MV-4-11 (cell line): ENCODE measurements at regions not wholly inside any gene's neighbourhood (a gene's known extent, or its start where the extent isn't known, plus 50 kb on each side); places are given as distances from the start of the nearest gene placed in this dataset.
"Not testable (repeated sequence)": the region's sequence is repeated elsewhere in the genome, so short reads cannot be mapped to it uniquely, and the experiment has no call there.

Experiments used
- DNase-seq: peaks from one replicate; lab custom pipeline; 2025; lab: John Stamatoyannopoulos, UW

DNA sequence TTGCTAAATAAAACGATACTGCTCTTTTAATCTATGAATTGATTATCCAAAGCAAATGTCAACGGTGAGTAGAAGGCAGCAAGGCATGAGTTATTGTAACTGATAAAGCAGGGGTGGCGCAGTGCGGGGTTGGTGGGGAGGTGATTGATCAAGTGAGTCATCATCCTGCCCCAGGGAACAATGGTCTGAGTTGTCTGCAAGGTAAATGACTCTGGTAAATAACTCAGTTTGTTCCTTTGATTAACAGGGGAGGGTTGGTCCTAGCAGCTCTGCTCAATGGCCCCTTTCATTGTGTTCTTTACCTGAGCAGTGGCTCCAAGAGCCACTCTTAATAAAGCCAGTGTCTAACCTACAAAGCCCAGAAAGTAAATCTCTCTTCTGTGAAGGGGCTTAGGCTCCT lies 91.8 kb downstream of the QRSL1 start:
- not testable (repeated sequence) for DNase-seq
